ENCODE measurements at regions not wholly inside any gene's neighbourhood (a gene's known extent, or its start where the extent isn't known, plus 50 kb on each side); places are given as distances from the start of the nearest gene placed in this dataset.
A peak's percentile ranks its signal among the peaks of the same experiment; 100 is the strongest.

DNA sequence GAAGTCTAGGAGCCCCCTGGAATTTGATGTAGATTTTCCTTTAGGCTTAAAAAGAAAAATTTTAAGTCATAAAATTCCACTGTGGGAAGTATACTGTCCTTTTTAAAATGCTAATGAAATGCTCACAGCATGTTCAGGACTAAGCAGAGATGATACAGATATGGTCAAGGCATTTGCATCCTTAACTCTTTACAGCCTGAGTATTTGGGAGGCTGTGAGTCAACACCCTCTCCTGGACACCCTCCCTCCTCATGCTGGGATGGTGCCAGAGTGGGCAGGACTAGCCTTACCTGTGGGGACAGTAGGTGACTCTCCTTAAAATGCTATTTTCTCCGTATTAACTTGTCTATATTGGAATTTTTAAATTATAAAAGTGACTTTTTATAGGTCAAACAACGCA is 197.4 kb upstream of the ELL2 start:
- Histone ChIP-seq H3K9me3 (no peaks in the 10 kb centered on the region), H3K4me2 (no peak overlapping the region), H3K4me3 (no peak overlapping the region), H3K4me1 (0 out of 3 replicates have a peak, but pooled peaks cover 4% of the 10 kb centered on the region), H3K27ac (no peak overlapping the region)
- WGBS (ENCODE audit: missing lambda C conversion rate), result 90% methylated on average over 2 of the region's 2 CpGs
- ChIA-PET POLR2A (no interaction called here), CTCF (no interaction called here)
- no peak for FAIRE-seq
- TF ChIP-seq, protein P1, sequence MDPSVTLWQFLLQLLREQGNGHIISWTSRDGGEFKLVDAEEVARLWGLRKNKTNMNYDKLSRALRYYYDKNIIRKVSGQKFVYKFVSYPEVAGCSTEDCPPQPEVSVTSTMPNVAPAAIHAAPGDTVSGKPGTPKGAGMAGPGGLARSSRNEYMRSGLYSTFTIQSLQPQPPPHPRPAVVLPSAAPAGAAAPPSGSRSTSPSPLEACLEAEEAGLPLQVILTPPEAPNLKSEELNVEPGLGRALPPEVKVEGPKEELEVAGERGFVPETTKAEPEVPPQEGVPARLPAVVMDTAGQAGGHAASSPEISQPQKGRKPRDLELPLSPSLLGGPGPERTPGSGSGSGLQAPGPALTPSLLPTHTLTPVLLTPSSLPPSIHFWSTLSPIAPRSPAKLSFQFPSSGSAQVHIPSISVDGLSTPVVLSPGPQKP (IDR thresholded peaks at IDR 0.05; ENCODE audit: low read depth, low read length), result no peak
- TF ChIP-seq, protein P2, sequence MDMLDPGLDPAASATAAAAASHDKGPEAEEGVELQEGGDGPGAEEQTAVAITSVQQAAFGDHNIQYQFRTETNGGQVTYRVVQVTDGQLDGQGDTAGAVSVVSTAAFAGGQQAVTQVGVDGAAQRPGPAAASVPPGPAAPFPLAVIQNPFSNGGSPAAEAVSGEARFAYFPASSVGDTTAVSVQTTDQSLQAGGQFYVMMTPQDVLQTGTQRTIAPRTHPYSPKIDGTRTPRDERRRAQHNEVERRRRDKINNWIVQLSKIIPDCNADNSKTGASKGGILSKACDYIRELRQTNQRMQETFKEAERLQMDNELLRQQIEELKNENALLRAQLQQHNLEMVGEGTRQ (IDR thresholded peaks at IDR 0.05), result no peak
- TF ChIP-seq FOXS1 (CRISPR knock-in tag; IDR thresholded peaks at IDR 0.05) (no peak), HOXA7 (CRISPR knock-in tag; IDR thresholded peaks at IDR 0.05) (no peak), CBX2 (IDR thresholded peaks at IDR 0.05; ENCODE audit: borderline replicate concordance, low read depth) (no peak), CHD2 (IDR thresholded peaks at IDR 0.05; ENCODE audit: low read length, partially characterized antibody) (no peak), TP53 (CRISPR knock-in tag; IDR thresholded peaks at IDR 0.05) (no peak), JUN (IDR thresholded peaks at IDR 0.05) (no peak), RAD21 (conservative IDR thresholded peaks at IDR 0.05 in 1 of 2, IDR thresholded peaks at IDR 0.05 in 1 of 2) (no peak), ESRRA (IDR thresholded peaks at IDR 0.05; ENCODE audit: borderline replicate concordance, low read length) (no peak)
- no peak for DNase-seq (ENCODE audit: low read depth in 1 of 2, low spot score in 1 of 2)
- no peak for ATAC-seq

DNA sequence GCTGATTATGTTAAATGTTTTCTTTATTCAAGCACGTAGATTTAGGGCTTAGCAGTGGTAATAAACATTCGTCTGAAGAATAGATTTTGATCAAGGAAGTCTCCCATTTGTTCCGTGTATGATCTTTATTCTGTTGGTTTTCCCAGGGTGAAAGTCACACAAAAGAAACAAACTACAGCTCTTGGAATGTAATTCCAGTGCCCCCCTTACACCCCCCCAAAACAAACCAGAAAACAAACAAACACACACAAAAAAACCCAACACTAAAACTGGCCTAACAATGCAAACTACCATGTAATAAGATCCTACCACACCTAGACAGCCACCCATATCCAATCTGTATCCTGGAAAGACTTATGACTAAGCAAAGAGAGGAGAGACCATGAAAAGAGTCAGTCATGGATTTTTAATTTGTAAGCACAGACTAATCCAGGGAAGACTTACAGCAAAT is 196.2 kb upstream of the ELL2 start:
- no peak overlapping the region for H3K4me2 ChIP-seq

More for the DNA sequence above, 196.2 kb upstream of the ELL2 start:
- no peak overlapping the region for H3K27ac ChIP-seq
- DNase-seq (ENCODE audit: low read depth in 1 of 2, low spot score in 1 of 2), result peak in 1 of 2 experiments; percentile 40
- ATAC-seq, result peak in 1 of 2 experiments; percentile 60; a peak in 2 of 6 replicates
- 0 out of 3 replicates have a peak, but pooled peaks cover 4% of the 10 kb centered on the region for H3K4me1 ChIP-seq
- no peak for FAIRE-seq
- TF ChIP-seq, protein P3, sequence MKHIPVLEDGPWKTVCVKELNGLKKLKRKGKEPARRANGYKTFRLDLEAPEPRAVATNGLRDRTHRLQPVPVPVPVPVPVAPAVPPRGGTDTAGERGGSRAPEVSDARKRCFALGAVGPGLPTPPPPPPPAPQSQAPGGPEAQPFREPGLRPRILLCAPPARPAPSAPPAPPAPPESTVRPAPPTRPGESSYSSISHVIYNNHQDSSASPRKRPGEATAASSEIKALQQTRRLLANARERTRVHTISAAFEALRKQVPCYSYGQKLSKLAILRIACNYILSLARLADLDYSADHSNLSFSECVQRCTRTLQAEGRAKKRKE (CRISPR knock-in tag; IDR thresholded peaks at IDR 0.05; ENCODE audit: low read depth), result no peak
- TF ChIP-seq, protein P4, sequence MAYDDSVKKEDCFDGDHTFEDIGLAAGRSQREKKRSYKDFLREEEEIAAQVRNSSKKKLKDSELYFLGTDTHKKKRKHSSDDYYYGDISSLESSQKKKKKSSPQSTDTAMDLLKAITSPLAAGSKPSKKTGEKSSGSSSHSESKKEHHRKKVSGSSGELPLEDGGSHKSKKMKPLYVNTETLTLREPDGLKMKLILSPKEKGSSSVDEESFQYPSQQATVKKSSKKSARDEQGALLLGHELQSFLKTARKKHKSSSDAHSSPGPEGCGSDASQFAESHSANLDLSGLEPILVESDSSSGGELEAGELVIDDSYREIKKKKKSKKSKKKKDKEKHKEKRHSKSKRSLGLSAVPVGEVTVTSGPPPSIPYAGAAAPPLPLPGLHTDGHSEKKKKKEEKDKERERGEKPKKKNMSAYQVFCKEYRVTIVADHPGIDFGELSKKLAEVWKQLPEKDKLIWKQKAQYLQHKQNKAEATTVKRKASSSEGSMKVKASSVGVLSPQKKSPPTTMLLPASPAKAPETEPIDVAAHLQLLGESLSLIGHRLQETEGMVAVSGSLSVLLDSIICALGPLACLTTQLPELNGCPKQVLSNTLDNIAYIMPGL (CRISPR knock-in tag; IDR thresholded peaks at IDR 0.05; ENCODE audit: borderline replicate concordance), result no peak
- TF ChIP-seq EHF (CRISPR knock-in tag; IDR thresholded peaks at IDR 0.05) (no peak), HOXB5 (CRISPR knock-in tag; IDR thresholded peaks at IDR 0.05) (no peak), KDM1A (IDR thresholded peaks at IDR 0.05; ENCODE audit: low read depth) (no peak), FOSL2 (IDR thresholded peaks at IDR 0.05) (no peak), FOSL2 (CRISPR knock-in tag; IDR thresholded peaks at IDR 0.05) (no peak), ZNF302 (CRISPR knock-in tag; IDR thresholded peaks at IDR 0.05) (no peak), POLR2A (IDR thresholded peaks at IDR 0.05; ENCODE audit: low read length) (no peak), MAZ (IDR thresholded peaks at IDR 0.05; ENCODE audit: borderline replicate concordance, low read depth, low read length) (no peak), FOSB (CRISPR knock-in tag; IDR thresholded peaks at IDR 0.05) (no peak), RFX5 (IDR thresholded peaks at IDR 0.05) (no peak), RAD21 (conservative IDR thresholded peaks at IDR 0.05 in 1 of 2, IDR thresholded peaks at IDR 0.05 in 1 of 2) (no peak), HDAC2 (IDR thresholded peaks at IDR 0.05) (no peak), JUNB (IDR thresholded peaks at IDR 0.05) (no peak), POLR2AphosphoS2 (conservative IDR thresholded peaks at IDR 0.05; ENCODE audit: low read length) (no peak), HOXB13 (CRISPR knock-in tag; IDR thresholded peaks at IDR 0.05; ENCODE audit: low read depth) (no peak), EHMT2 (IDR thresholded peaks at IDR 0.05; ENCODE audit: low read depth) (no peak)
- TF ChIP-seq, protein P2 (IDR thresholded peaks at IDR 0.05), result no peak
- H3K9me3 ChIP-seq, result no peaks in the 10 kb centered on the region
- ChIA-PET POLR2A (no interaction called here), CTCF (no interaction called here)
- no peak overlapping the region for H3K4me3 ChIP-seq
- WGBS (ENCODE audit: missing lambda C conversion rate), result 46% methylated on average over 3 of the region's 3 CpGs

Data from A549 (cell line).